NOMO-1 treated with dmso at 0.1 percent for 144 hours (cell line): ENCODE measurements at regions not wholly inside any gene's neighbourhood (a gene's known extent, or its start where the extent isn't known, plus 50 kb on each side); places are given as distances from the start of the nearest gene placed in this dataset.
"Not testable (repeated sequence)": the region's sequence is repeated elsewhere in the genome, so short reads cannot be mapped to it uniquely, and the experiment has no call there.

Source experiments
- DNase-seq: peaks from one replicate; lab custom pipeline; 2025; ENCODE audit not compliant: unreplicated experiment; lab: John Stamatoyannopoulos, UW

DNA sequence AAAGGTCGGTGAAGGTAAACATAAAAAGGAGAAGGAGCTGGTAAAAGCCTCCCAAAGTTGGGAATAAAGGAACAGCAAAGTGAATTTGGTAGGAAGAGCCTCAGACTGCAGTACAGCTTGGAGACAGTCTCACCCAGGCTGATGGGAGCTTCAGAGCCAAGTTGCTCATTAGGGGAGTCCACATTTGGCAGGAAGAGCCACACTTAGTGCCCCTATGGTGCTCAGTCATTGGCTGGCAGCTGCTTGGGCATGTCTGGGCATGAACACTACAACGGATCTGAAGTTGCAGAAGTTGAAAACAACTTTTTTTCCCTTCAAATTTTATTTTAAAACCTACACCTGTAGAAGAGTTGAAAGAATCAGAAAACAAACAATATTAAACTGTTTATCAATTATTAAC is 2497.3 kb downstream of the ARAP2 start:
- no peak for DNase-seq

GRCh38 chr4:33751050-33751449 is 2493.3 kb downstream of the ARAP2 start:
- DNase-seq, result no peak

GRCh38 chr4:33772582-33772981 is 2471.7 kb downstream of the ARAP2 start:
- DNase-seq, result no peak

GRCh38 chr4:33780952-33781791 is 2463.1 kb downstream of the ARAP2 start:
- no peak for DNase-seq

DNA sequence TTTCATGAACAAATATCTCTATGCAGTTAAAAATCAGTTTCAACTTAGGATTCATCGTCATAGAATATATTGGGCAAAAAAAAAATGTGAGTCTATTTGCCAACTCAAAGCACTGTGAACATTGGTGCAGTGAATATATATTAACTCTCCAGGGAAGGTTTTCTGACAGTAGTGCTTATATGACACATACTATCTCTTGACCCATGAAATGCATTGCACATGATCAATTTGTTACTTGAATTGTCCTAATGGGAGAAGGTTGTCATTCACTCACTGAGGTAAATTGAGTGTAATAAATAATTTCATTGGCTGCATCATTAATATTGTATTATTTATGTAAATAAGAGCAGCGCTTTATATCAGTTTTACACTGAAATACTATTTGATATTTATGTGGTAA is 2458.5 kb downstream of the ARAP2 start:
- DNase-seq, result no peak

DNA sequence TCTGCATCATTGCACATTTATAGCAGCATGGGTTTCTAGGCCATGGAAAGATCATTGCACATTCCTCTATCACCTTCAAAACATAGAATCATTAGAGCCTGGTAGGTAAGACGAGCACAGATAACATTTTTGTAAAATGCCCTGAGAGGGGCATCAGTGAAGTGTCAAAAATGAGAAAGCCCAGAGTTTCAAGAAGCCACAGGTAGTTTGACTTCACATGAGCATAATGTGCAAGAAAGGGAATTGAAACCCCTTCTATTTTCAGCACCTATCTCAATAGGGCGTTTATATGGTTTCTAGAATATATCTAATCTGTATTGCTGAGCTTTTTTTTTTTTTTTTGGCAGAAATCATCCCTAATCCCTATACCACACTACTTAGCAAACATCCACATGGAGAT is 2441.7 kb downstream of the ARAP2 start:
- DNase-seq, result no peak

DNA sequence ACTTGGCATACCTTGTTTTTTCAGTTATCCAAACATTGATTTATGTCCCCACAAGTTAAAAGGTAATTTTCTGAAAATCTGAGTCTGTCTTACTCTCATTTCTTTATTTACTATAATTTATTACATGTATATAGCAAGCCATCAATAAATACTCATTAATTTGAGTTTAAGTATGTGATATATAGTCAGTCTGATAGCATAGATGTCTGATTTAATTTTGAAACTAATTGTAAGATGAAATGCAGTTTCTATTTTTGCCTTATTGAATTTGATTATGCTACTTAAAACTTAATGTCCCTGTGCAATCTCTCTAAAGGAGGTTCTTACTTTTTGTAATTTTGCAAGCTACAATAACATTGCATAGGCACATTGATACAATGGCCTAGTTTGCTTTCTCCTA is 2418.6 kb downstream of the ARAP2 start:
- no peak for DNase-seq

DNA sequence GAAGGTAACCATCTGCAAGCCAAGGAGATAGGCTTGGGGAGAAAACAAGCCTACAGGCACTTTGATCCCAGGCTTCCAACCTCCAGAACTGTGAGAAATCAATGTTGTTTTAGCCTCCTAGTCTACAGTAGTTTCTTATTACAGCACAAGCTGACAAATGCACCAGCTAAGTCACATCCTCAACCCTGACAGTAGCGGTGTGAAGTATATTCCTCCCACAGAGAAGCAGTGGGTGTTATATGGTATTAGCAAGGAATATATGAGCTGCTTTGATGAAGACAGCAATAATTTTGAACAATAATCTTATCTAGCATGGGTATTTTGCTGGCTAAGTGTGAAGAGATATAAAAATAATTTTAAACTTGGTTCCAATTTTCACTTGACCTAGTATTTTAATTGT is 2415.0 kb downstream of the ARAP2 start:
- not testable (repeated sequence) for DNase-seq

- DNase-seq, result no peak
Observed at GRCh38 chr4:33831442-33832066, 2412.8 kb downstream of the ARAP2 start.

DNA sequence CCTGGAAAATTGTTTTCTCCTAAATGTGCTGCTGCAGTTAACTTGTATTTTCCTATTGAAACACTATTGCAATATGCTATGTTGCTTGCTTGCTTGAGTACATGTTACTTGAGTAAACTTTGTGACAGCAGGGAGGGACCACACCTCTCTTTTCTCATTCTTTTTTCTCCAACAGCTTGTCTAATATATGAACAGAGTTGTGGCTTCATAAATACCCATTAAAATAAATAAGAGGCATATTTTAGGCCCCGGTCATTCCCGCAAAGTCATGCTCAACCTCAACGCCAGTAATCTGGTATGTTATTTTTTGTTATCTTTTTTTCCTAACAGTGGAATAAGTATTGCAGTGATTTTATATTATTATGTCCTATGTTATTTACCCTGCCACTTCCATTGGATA is 2408.6 kb downstream of the ARAP2 start:
- not testable (repeated sequence) for DNase-seq

- DNase-seq, result no peak
Observed at GRCh38 chr4:33837043-33837838, 2407.1 kb downstream of the ARAP2 start.

DNA sequence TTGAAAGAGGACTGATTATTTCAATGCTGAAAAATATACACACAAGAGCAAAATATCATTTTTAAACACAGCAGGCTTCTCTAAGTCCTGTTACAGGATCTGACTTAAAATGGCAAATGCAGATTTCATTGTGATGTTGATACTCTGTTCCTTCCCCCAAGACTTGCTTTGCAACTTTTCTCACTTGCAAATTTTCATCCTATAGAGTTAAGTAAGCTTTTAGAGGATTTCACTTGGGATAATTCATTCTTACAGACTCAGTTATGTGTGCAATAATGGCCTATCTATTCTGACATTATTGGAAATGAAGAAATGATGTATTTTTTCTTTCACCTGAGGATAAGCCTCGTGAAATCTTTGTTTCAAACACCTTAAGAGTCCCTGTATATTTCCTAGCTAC is 2403.2 kb downstream of the ARAP2 start:
- DNase-seq, result no peak

DNA sequence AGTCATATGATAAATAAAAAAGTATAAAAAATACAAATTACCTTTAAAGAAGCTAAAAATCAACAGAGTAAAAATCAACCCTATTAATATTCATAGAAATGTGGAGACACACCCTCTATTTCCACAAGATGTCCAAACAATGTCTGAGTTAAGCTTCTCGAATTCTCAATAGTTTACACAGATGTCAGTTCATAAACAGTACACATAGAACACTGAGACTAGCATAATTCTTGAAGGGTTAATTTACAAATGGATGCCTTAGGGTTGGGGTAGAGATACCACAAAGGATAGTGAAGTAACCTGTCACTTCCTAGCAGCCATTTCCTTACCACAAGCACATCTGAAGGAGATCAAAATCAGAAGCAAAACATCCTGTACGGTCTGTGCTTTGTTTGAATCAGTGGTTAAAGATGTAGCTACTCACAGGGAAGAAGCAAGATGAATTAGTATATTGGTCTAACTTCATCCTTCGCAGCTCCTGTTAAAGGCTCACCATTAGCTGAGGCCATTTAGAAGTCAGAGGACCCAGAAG is 2393.9 kb downstream of the ARAP2 start:
- no peak for DNase-seq

DNA sequence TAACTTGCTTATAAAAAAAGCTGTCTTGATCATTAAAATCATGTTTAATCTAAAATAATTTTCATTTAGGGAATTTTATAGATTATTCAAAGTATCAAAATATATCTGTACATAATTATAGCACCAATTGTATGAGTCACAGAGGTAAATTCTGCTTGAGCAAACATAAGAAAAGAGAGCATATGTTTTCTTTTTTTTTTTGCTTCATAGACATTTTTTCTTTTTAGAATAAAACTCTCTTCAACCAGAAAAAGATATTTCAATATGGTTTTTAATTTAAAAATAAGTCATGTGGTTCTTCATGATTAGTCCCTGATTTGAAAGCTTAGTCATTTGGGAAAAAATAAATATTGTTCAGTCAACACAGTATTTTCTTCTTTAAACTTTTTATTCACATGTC is 2390.6 kb downstream of the ARAP2 start:
- not testable (repeated sequence) for DNase-seq

DNA sequence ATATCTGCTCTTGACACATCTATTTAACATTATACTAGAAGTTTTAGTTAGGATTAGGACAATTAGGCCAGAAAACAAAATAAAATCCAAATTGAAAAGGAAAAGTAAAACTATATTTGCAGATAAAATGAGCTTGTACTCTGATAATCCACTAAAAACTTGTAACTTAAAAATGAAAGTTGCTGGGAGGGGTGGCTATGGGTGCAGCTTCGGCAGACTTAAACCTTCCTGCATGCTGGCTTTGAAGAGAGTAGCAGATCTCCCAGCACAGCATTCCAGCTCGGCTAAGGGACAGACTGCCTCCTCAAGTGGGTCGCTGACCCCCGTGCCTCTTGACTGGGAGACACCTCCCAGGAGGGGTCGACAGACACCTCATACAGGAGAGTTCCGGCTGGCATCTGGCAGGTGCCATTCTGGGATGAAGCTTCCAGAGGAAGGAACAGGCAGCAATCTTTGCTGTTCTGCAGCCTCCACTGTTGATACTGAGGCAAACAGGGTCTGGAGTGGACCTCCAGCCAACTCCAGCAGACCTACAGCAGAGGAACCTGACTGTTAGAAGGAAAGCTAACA is 2379.9 kb downstream of the ARAP2 start:
- DNase-seq, result no peak

DNA sequence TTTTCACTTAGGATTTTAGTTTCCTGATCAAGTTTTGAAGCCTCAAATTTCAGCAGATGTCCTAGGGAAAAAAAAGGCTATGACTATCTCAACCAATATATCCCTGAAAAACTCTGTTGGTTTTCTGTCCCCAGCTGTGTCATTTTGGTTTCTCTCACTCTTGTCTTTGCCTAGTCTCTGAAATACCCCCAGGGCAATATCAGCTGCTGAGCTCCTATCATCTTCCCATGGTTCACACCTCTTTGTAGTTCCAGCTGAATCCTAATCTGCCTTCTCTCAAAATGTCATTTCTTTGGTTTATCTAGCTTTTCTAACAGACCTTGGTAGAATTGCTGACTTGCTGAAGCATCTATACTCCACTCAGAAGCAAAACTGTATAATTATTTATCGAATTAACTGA is 2370.5 kb downstream of the ARAP2 start:
- DNase-seq, result no peak

DNA sequence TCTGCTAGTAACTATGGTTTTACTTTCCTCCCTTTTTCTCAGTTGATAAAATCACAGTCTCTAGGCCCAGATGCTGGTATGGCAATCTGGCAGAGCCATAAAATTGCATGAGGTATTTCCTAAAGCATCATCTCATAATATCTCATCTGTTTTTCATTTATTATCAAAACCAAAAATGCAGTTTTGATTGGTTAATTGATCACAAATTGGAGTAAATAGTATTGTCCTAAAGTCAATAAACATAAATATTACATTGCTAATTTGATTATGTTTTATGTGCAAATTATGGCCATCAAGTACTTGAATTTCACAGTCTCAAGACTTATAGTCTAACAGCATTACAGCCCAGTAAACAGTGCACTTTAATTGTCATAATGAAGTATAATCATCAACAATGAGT is 2365.6 kb downstream of the ARAP2 start:
- DNase-seq, result no peak

- DNase-seq, result no peak
Observed at GRCh38 chr4:33881176-33881575, 2363.1 kb downstream of the ARAP2 start.

GRCh38 chr4:33882246-33882990 is 2361.9 kb downstream of the ARAP2 start:
- no peak for DNase-seq

GRCh38 chr4:33883111-33883510 is 2361.2 kb downstream of the ARAP2 start:
- DNase-seq, result no peak

GRCh38 chr4:33886356-33886755 is 2358.0 kb downstream of the ARAP2 start:
- no peak for DNase-seq
